IPS-NIHi11 (cell line): ENCODE measurements at regions not wholly inside any gene's neighbourhood (a gene's known extent, or its start where the extent isn't known, plus 50 kb on each side); places are given as distances from the start of the nearest gene placed in this dataset.

Experiments
- DNase-seq: peaks from one replicate; pipeline ENCODE4 v3.0.0; 2012; ENCODE audit warnings: mixed read lengths, low spot score

DNA sequence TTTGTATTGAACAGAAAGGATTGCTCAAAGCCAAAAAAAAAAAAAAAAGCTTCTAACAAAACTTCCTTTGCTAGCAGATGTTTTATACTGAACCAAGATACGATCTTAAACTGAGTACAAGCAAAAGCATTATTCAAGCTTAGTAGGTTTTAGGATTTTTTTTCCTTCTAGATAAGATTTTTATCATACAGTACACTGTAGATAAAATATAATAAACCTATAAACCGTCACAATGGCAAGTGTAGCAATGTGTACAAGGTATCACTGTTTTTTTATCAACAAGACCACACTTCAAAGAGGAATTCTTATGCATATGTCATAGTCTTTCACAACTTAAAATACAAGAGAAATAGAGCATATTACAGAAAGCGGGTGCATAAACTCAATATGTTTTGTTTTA is 56.5 kb upstream of the TRPM3 start:
- DNase-seq: no peak

DNA sequence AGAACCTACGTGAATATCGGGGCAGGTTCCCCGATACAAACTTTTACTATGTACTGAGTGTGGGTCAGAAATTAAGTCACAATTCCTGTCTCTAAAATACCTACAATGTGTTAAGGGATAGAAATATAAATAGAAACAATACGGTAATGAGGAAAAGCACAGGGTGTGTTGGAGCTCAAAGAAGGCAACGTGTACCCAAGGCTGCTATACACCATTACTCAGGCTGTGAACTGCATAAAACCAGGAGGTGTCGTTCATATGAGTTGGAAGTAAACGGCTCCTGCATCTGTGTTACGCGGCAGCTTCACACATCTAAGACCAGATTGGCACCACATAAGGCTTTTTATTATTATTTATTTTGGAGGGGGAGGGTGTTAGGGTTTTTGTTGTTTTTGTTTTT is 50.1 kb upstream of the TRPM3 start:
- DNase-seq: no peak
